HepG2 (cell line): ENCODE measurements at regions not wholly inside any gene's neighbourhood (a gene's known extent, or its start where the extent isn't known, plus 50 kb on each side); places are given as distances from the start of the nearest gene placed in this dataset.

Source experiments
- ATAC-seq: fragments of 200-7000 bp; cut with Tn5 transposase; 3 replicates; pipeline ENCODE4 v1.9.1; 2020; ENCODE audit warnings: mild to moderate bottlenecking, moderate library complexity
- BruUV-seq: library from RNA; stranded (reverse); fragments of 400-500 nt; replicated peaks from 2 replicates; lab custom pipeline; 2021; lab: Mats Ljungman, UMichigan
- CTCF ChIA-PET: fragments of 300-600 bp; formaldehyde crosslinking; extraction: SDS; loops from one replicate; lab custom pipeline; 2021; ENCODE audit warnings: low total read pairs, inconsistent platforms, low intra/inter-chr PET ratio; lab: Yijun Ruan, JAX
- POLR2A ChIA-PET: fragments of 350-600 bp; sonication (Branson Sonifier 250); formaldehyde crosslinking; loops from one replicate; lab custom pipeline; 2020; ENCODE audit warnings: antibody characterized with exemption, inconsistent platforms; lab: Yijun Ruan, JAX
- DNase-seq: peaks from one replicate; pipeline ENCODE4 v3.0.0-alpha.2; 2015; ENCODE audit warnings: low spot score
- FAIRE-seq: peaks from 3 replicates; lab custom pipeline; 2011; peaks lifted over from hg19 to GRCh38; lab: Jason Lieb, UNC
- H2AFZ ChIP-seq: one replicate; pipeline ENCODE4 v1.6.1; 2011; ENCODE audit warnings: low read length, inconsistent platforms
- H3K27ac ChIP-seq: fragments of 300-600 bp; 3 replicates; pipeline ENCODE4 v1.8.0; 2011; ENCODE audit warnings: mixed run types, mild to moderate bottlenecking, mixed read lengths, low read length, inconsistent platforms; ENCODE audit not compliant: insufficient read depth; ENCODE audit errors: extremely low read length
- H3K27me3 ChIP-seq, 2 experiments: fragments of 200-600 bp in 1 of 2; 2 replicates in 1 of 2; 3 replicates in 1 of 2; pipeline versions ENCODE4 v1.6.0 to v1.8.0; 2011; ENCODE audit warnings: low read length in 2 of 2, mild to moderate bottlenecking in 2 of 2, moderate library complexity in 2 of 2, inconsistent platforms in 1 of 2; ENCODE audit not compliant: insufficient read depth in 2 of 2, control insufficient read depth in 1 of 2
- H3K36me3 ChIP-seq, 2 experiments: fragments of 200-600 bp in 1 of 2; replicated peaks in 1 of 2; 2 replicates in 1 of 2; 3 replicates in 1 of 2; pipeline versions ENCODE4 v1.5.1 to v1.8.0; 2011; ENCODE audit warnings: low read length in 2 of 2, inconsistent platforms in 1 of 2; ENCODE audit not compliant: insufficient read depth in 2 of 2, control insufficient read depth in 1 of 2
- H3K4me1 ChIP-seq: 2 replicates; pipeline ENCODE4 v1.5.1; 2012; ENCODE audit warnings: low read length, inconsistent platforms; ENCODE audit not compliant: insufficient read depth
- H3K4me2 ChIP-seq: 2 replicates; pipeline ENCODE4 v1.6.0; 2011; ENCODE audit warnings: low read depth, low read length, inconsistent platforms
- H3K4me3 ChIP-seq, 3 experiments: fragments of 200-600 bp in 1 of 3; sonication (generic), shearing (Covaris generic) in 1 of 3; replicated peaks in 1 of 3; 2 replicates each; pipeline ENCODE4 v1.5.1; 2011 to 2016; ENCODE audit warnings: low read length in 3 of 3, inconsistent platforms in 2 of 3, low read depth in 2 of 3, mild to moderate bottlenecking in 2 of 3, control low read depth in 1 of 3, mixed read lengths in 1 of 3; ENCODE audit not compliant: insufficient read depth in 1 of 3
- H3K79me2 ChIP-seq: one replicate; pipeline ENCODE4 v1.6.1; 2011; ENCODE audit warnings: low read length, inconsistent platforms; ENCODE audit not compliant: insufficient read depth
- H3K9ac ChIP-seq: 2 replicates; pipeline ENCODE4 v1.6.0; 2011; ENCODE audit warnings: mild to moderate bottlenecking, low read depth, low read length, inconsistent platforms; ENCODE audit not compliant: insufficient read depth
- H3K9me3 ChIP-seq: 2 replicates; pipeline ENCODE4 v1.5.1; 2012; ENCODE audit warnings: mild to moderate bottlenecking, low read length
- H4K20me1 ChIP-seq: 2 replicates; pipeline ENCODE4 v1.6.0; 2011; ENCODE audit warnings: inconsistent platforms, mild to moderate bottlenecking, low read length, moderate library complexity; ENCODE audit not compliant: insufficient read depth
- DNMT1 ChIP-seq: sonication (generic); formaldehyde crosslinking; IDR thresholded peaks from 2 replicates; pipeline ENCODE4 v1.5.1; 2020; ENCODE audit warnings: mild to moderate bottlenecking, missing genetic modification reagents
- FLYWCH1 ChIP-seq: sonication (generic); formaldehyde crosslinking; IDR thresholded peaks from 2 replicates; pipeline ENCODE4 v1.8.1; 2023; ENCODE audit warnings: mild to moderate bottlenecking, missing genetic modification reagents
- MAFF ChIP-seq: IDR thresholded peaks from 2 replicates; pipeline ENCODE4 v1.6.1; 2011; ENCODE audit warnings: low read depth, low read length, improper control_type of control experiment
- MAFK ChIP-seq, 2 experiments: IDR thresholded peaks in 1 of 2; conservative IDR thresholded peaks in 1 of 2; 2 replicates each; pipeline ENCODE4 v1.6.1; 2011; ENCODE audit warnings: improper control_type of control experiment in 2 of 2, low read length in 2 of 2
- NFYB ChIP-seq: sonication (generic); formaldehyde crosslinking; IDR thresholded peaks from 2 replicates; pipeline ENCODE4 v1.4.0; 2020; ENCODE audit warnings: missing genetic modification reagents
- NR2F1 ChIP-seq, 2 experiments: fragments of 450-650 bp in 1 of 2; formaldehyde crosslinking in 1 of 2; IDR thresholded peaks; 2 replicates each; pipeline versions ENCODE4 v1.5.0 to v1.6.1; 2016 to 2020; ENCODE audit warnings: mild to moderate bottlenecking in 1 of 2, missing compliant biosample characterization in 1 of 2, missing genetic modification reagents in 1 of 2, moderate library complexity in 1 of 2
- SOX5 ChIP-seq: IDR thresholded peaks from 2 replicates; pipeline ENCODE4 v1.6.1; 2016; ENCODE audit warnings: borderline replicate concordance
- TCF12 ChIP-seq, 2 experiments: fragments of 450-650 bp in 1 of 2; sonication (generic) in 1 of 2; formaldehyde crosslinking in 1 of 2; IDR thresholded peaks; 2 replicates each; pipeline versions ENCODE4 v1.6.1 to v1.8.0; 2017 to 2022; ENCODE audit warnings: antibody characterized with exemption in 1 of 2, mild to moderate bottlenecking in 1 of 2, missing genetic modification reagents in 1 of 2, moderate library complexity in 1 of 2
- ZFP36L1 ChIP-seq: sonication (generic); formaldehyde crosslinking; IDR thresholded peaks from 2 replicates; pipeline ENCODE4 v1.8.0; 2022; ENCODE audit warnings: mild to moderate bottlenecking, missing genetic modification reagents, moderate library complexity
- ZFY ChIP-seq: sonication (generic); formaldehyde crosslinking; IDR thresholded peaks from 2 replicates; pipeline ENCODE4 v1.4.0; 2020; ENCODE audit warnings: missing genetic modification reagents
- ZNF10 ChIP-seq: sonication (generic); formaldehyde crosslinking; IDR thresholded peaks from 2 replicates; pipeline ENCODE4 v1.4.0; 2020; ENCODE audit warnings: mild to moderate bottlenecking, low read depth, missing genetic modification reagents, borderline replicate concordance
- ZNF333 ChIP-seq: sonication (generic); formaldehyde crosslinking; IDR thresholded peaks from 2 replicates; pipeline ENCODE4 v1.4.0; 2020; ENCODE audit warnings: mild to moderate bottlenecking, missing genetic modification reagents, borderline replicate concordance
- ZNF841 ChIP-seq: sonication (generic); formaldehyde crosslinking; IDR thresholded peaks from 2 replicates; pipeline ENCODE4 v1.8.1; 2023; ENCODE audit warnings: missing genetic modification reagents, borderline replicate concordance
- ZNF883 ChIP-seq: sonication (generic); formaldehyde crosslinking; IDR thresholded peaks from 2 replicates; pipeline ENCODE4 v1.5.1; 2020; ENCODE audit warnings: mild to moderate bottlenecking, missing genetic modification reagents; ENCODE audit errors: not compliant biosample characterization
- in situ Hi-C: cut with HindIII; loops from 2 replicates; pipeline ENCODE4 v1.10.0; 2017; ENCODE audit warnings: low pct_unique_long_range_greater_than_20kb; ENCODE audit not compliant: extremely low pct_ligation_motif_present
- intact Hi-C: fragments of 100-400 bp; cut with micrococcal nuclease; formaldehyde crosslinking; loops from one replicate; pipeline ENCODE4 v1.10.0; 2022; ENCODE audit not compliant: unreplicated experiment
- TF ChIP-seq, protein P1 (sequence below): sonication (generic); formaldehyde crosslinking; IDR thresholded peaks from 2 replicates; pipeline ENCODE4 v1.5.0; 2020; ENCODE audit warnings: missing genetic modification reagents
- TF ChIP-seq, protein P2 (sequence below): sonication (generic); formaldehyde crosslinking; IDR thresholded peaks from 2 replicates; pipeline ENCODE4 v1.4.0; 2020; ENCODE audit warnings: mild to moderate bottlenecking, missing genetic modification reagents
- TF ChIP-seq, protein P3 (sequence below): sonication (generic); formaldehyde crosslinking; IDR thresholded peaks from 2 replicates; pipeline ENCODE4 v1.5.1; 2020; ENCODE audit warnings: missing genetic modification reagents, mild to moderate bottlenecking, borderline replicate concordance

GRCh38 chr3:103752986-103753385 is 1318.2 kb downstream of the ZPLD1 start:
- H3K27ac ChIP-seq = no peak overlapping the region
- no peaks in the 10 kb centered on the region for H3K9me3 ChIP-seq
- no peaks in the 10 kb centered on the region for H3K27me3 ChIP-seq
- BruUV-seq = no TSS peak
- no peak overlapping the region for H3K9ac ChIP-seq
- no peaks in the 10 kb centered on the region for H3K4me1 ChIP-seq
- TF ChIP-seq SOX5 (CRISPR knock-in tag) (no peak), TCF12 (IDR thresholded peaks at IDR 0.05) (no peak), TCF12 (CRISPR knock-in tag; IDR thresholded peaks at IDR 0.05) (no peak), FLYWCH1 (no peak), ZFY (CRISPR knock-in tag) (no peak), ZFP36L1 (CRISPR knock-in tag) (no peak), ZNF883 (CRISPR knock-in tag) (no peak), MAFF (peak; percentile 70; the same call in 1 of the 2 replicates), ZNF333 (CRISPR knock-in tag) (no peak), ZNF841 (no peak), NFYB (CRISPR knock-in tag) (no peak), ZNF10 (CRISPR knock-in tag) (no peak), MAFK (conservative IDR thresholded peaks at IDR 0.05 in 1 of 2, IDR thresholded peaks at IDR 0.05 in 1 of 2; ENCODE audit: low read length in 2 of 2) (peak; percentile 72 to 84), DNMT1 (no peak), NR2F1 (CRISPR knock-in tag; IDR thresholded peaks at IDR 0.05) (no peak)
- TF ChIP-seq, protein P1, sequence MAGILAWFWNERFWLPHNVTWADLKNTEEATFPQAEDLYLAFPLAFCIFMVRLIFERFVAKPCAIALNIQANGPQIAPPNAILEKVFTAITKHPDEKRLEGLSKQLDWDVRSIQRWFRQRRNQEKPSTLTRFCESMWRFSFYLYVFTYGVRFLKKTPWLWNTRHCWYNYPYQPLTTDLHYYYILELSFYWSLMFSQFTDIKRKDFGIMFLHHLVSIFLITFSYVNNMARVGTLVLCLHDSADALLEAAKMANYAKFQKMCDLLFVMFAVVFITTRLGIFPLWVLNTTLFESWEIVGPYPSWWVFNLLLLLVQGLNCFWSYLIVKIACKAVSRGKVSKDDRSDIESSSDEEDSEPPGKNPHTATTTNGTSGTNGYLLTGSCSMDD (CRISPR knock-in tag) = no peak
- TF ChIP-seq, protein P2, sequence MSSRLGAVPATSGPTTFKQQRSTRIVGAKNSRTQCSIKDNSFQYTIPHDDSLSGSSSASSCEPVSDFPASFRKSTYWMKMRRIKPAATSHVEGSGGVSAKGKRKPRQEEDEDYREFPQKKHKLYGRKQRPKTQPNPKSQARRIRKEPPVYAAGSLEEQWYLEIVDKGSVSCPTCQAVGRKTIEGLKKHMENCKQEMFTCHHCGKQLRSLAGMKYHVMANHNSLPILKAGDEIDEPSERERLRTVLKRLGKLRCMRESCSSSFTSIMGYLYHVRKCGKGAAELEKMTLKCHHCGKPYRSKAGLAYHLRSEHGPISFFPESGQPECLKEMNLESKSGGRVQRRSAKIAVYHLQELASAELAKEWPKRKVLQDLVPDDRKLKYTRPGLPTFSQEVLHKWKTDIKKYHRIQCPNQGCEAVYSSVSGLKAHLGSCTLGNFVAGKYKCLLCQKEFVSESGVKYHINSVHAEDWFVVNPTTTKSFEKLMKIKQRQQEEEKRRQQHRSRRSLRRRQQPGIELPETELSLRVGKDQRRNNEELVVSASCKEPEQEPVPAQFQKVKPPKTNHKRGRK = no peak
- TF ChIP-seq, protein P3, sequence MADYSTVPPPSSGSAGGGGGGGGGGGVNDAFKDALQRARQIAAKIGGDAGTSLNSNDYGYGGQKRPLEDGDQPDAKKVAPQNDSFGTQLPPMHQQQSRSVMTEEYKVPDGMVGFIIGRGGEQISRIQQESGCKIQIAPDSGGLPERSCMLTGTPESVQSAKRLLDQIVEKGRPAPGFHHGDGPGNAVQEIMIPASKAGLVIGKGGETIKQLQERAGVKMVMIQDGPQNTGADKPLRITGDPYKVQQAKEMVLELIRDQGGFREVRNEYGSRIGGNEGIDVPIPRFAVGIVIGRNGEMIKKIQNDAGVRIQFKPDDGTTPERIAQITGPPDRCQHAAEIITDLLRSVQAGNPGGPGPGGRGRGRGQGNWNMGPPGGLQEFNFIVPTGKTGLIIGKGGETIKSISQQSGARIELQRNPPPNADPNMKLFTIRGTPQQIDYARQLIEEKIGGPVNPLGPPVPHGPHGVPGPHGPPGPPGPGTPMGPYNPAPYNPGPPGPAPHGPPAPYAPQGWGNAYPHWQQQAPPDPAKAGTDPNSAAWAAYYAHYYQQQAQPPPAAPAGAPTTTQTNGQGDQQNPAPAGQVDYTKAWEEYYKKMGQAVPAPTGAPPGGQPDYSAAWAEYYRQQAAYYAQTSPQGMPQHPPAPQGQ (CRISPR knock-in tag) = no peak
- CTCF ChIA-PET = no interaction called here
- H2AFZ ChIP-seq = no peak overlapping the region
- no peaks in the 10 kb centered on the region for H4K20me1 ChIP-seq
- no peak overlapping the region for H3K4me3 ChIP-seq
- no peak for FAIRE-seq
- POLR2A ChIA-PET = no interaction called here
- no peaks in the 10 kb centered on the region for H3K79me2 ChIP-seq
- no peak for DNase-seq
- H3K36me3 ChIP-seq = no peaks in the 10 kb centered on the region
- ATAC-seq = no peak
- in situ Hi-C loops = no loop called here
- intact Hi-C loops = no loop called here
- H3K4me2 ChIP-seq = no peak overlapping the region
